HCT116 (cell line): ENCODE measurements at regions not wholly inside any gene's neighbourhood (a gene's known extent, or its start where the extent isn't known, plus 50 kb on each side); places are given as distances from the start of the nearest gene placed in this dataset.

Source experiments
- ATAC-seq: fragments of 200-7000 bp; cut with Tn5 transposase; 2 replicates; pipeline ENCODE4 v1.9.1; 2020; ENCODE audit warnings: mild to moderate bottlenecking, moderate library complexity
- BruUV-seq: library from RNA; stranded (reverse); fragments of 400-500 nt; replicated peaks from 2 replicates; lab custom pipeline; 2021; lab: Mats Ljungman, UMichigan
- CTCF ChIA-PET: fragments of 300-600 bp; sonication (Branson Sonifier 250); formaldehyde crosslinking; loops from one replicate; lab custom pipeline; 2021; ENCODE audit warnings: antibody characterized with exemption; lab: Charles Lee
- POLR2A ChIA-PET: fragments of 300-600, 350-600 bp; sonication (Branson Sonifier 250); formaldehyde crosslinking; loops from one replicate; lab custom pipeline; 2021; ENCODE audit warnings: antibody characterized with exemption; lab: Charles Lee
- RAD21 ChIA-PET, 2 experiments: fragments of 300-600 bp; sonication (Branson Sonifier 250); formaldehyde crosslinking; loops; one replicate each; lab custom pipeline; 2023; ENCODE audit warnings: low total read pairs in 2 of 2; ENCODE audit not compliant: uncharacterized antibody in 2 of 2, unreplicated experiment in 2 of 2, low non-redundant PET in 1 of 2; lab: Charles Lee
- DNase-seq: peaks from one replicate; pipeline ENCODE4 v3.0.0-alpha.2; 2010; ENCODE audit warnings: low read depth, low spot score
- H2AFZ ChIP-seq: fragments of 200-600 bp; shearing (Covaris generic), sonication (generic); 2 replicates; pipeline ENCODE4 v1.6.1; 2017; ENCODE audit warnings: low read depth, mixed run types, mixed read lengths, antibody characterized with exemption, low read length; ENCODE audit not compliant: poor library complexity, severe bottlenecking
- H3K27ac ChIP-seq: 2 replicates; pipeline ENCODE4 v1.5.1; 2012; ENCODE audit warnings: low read depth, low read length
- H3K27me3 ChIP-seq: fragments of 200-600 bp; sonication (generic); 2 replicates; pipeline ENCODE4 v1.6.1; 2016; ENCODE audit warnings: mixed run types, low read length, mixed read lengths; ENCODE audit not compliant: insufficient read depth
- H3K36me3 ChIP-seq, 2 experiments: fragments of 200-500 bp in 1 of 2; fragments of 200-600 bp in 1 of 2; sonication (Bioruptor generic) in 1 of 2; sonication (generic) in 1 of 2; 2 replicates each; pipeline versions ENCODE4 v1.5.1 to v1.6.1; 2014 to 2016; ENCODE audit warnings: low read length in 2 of 2, inconsistent platforms in 1 of 2, mixed read lengths in 1 of 2, mixed run types in 1 of 2; ENCODE audit not compliant: insufficient read depth in 2 of 2, control insufficient read depth in 1 of 2
- H3K4me1 ChIP-seq, 2 experiments: fragments of 200-600 bp in 1 of 2; sonication (generic) in 1 of 2; 2 replicates each; pipeline versions ENCODE4 v1.5.1 to v1.6.1; 2012 to 2017; ENCODE audit warnings: low read length in 2 of 2, inconsistent platforms in 1 of 2, mild to moderate bottlenecking in 1 of 2, mixed read lengths in 1 of 2, mixed run types in 1 of 2, moderate library complexity in 1 of 2; ENCODE audit not compliant: insufficient read depth in 2 of 2, control insufficient read depth in 1 of 2
- H3K4me2 ChIP-seq: fragments of 200-600 bp; sonication (generic); 2 replicates; pipeline ENCODE4 v1.6.1; 2017; ENCODE audit warnings: mixed run types, low read length, mixed read lengths
- H3K4me3 ChIP-seq, 2 experiments: fragments of 200-600 bp in 1 of 2; sonication (generic) in 1 of 2; replicated peaks in 1 of 2; 2 replicates each; pipeline ENCODE4 v1.5.1; 2011 to 2016; ENCODE audit warnings: low read length in 2 of 2, control low read depth in 1 of 2, low read depth in 1 of 2, mild to moderate bottlenecking in 1 of 2, mixed read lengths in 1 of 2, mixed run types in 1 of 2
- H3K79me2 ChIP-seq: fragments of 200-600 bp; sonication (generic); 2 replicates; pipeline ENCODE4 v1.6.1; 2017; ENCODE audit warnings: mild to moderate bottlenecking, mixed run types, low read length, moderate library complexity, mixed read lengths; ENCODE audit not compliant: insufficient read depth
- H3K9ac ChIP-seq: fragments of 200-600 bp; sonication (generic); 2 replicates; pipeline ENCODE4 v1.6.1; 2016; ENCODE audit warnings: low read length, mixed read lengths
- H3K9me2 ChIP-seq: fragments of 200-600 bp; sonication (generic), shearing (Covaris generic); 2 replicates; pipeline ENCODE4 v1.6.1; 2017; ENCODE audit warnings: mixed run types, mild to moderate bottlenecking, moderate library complexity; ENCODE audit not compliant: insufficient read depth
- H3K9me3 ChIP-seq, 2 experiments: fragments of 200-500 bp in 1 of 2; fragments of 200-600 bp in 1 of 2; sonication (Bioruptor generic) in 1 of 2; sonication (generic) in 1 of 2; 2 replicates each; pipeline ENCODE4 v1.6.1; 2014 to 2017; ENCODE audit warnings: low read length in 2 of 2, mixed read lengths in 2 of 2, inconsistent platforms in 1 of 2, low read depth in 1 of 2, mild to moderate bottlenecking in 1 of 2, mixed run types in 1 of 2, moderate library complexity in 1 of 2; ENCODE audit not compliant: control insufficient read depth in 1 of 2, insufficient read depth in 1 of 2
- H4K20me1 ChIP-seq: fragments of 200-600 bp; sonication (generic), shearing (Covaris generic); 2 replicates; pipeline ENCODE4 v1.6.1; 2017; ENCODE audit warnings: mixed run types, mild to moderate bottlenecking, moderate library complexity; ENCODE audit not compliant: insufficient read depth
- ATF3 ChIP-seq: IDR thresholded peaks from 2 replicates; pipeline ENCODE4 v1.6.1; 2012
- CBX3 ChIP-seq: IDR thresholded peaks from 2 replicates; pipeline ENCODE4 v1.6.1; 2012; ENCODE audit warnings: low read depth
- CEBPB ChIP-seq: IDR thresholded peaks from 2 replicates; pipeline ENCODE4 v1.6.1; 2012; ENCODE audit warnings: low read depth
- CTCF ChIP-seq, 3 experiments: fragments of 200-600 bp in 1 of 3; sonication (generic) in 1 of 3; IDR thresholded peaks in 2 of 3; conservative IDR thresholded peaks in 1 of 3; 2 replicates each; pipeline ENCODE4 v1.5.1; 2012 to 2017; ENCODE audit warnings: low read depth in 2 of 3, low read length in 2 of 3, antibody characterized with exemption in 1 of 3, borderline replicate concordance in 1 of 3, control low read depth in 1 of 3, mild to moderate bottlenecking in 1 of 3, mixed read lengths in 1 of 3, mixed run types in 1 of 3, moderate library complexity in 1 of 3; ENCODE audit not compliant: insufficient read depth in 1 of 3
- EGR1 ChIP-seq: IDR thresholded peaks from 2 replicates; pipeline ENCODE4 v1.6.1; 2012; ENCODE audit warnings: low read depth
- ELF1 ChIP-seq: IDR thresholded peaks from 2 replicates; pipeline ENCODE4 v1.6.1; 2012; ENCODE audit warnings: low read depth, borderline replicate concordance
- EZH2 ChIP-seq: fragments of 200-600 bp; sonication (generic); IDR thresholded peaks from 2 replicates; pipeline ENCODE4 v1.6.1; 2017; ENCODE audit warnings: antibody characterized with exemption, mixed run types
- FOSL1 ChIP-seq: IDR thresholded peaks from 2 replicates; pipeline ENCODE4 v1.6.1; 2012; ENCODE audit warnings: low read depth
- POLR2A ChIP-seq: IDR thresholded peaks from 2 replicates; pipeline ENCODE4 v1.7.0; 2011; ENCODE audit warnings: borderline replicate concordance; ENCODE audit not compliant: insufficient read depth, insufficient read length; ENCODE audit errors: extremely low read depth
- POLR2AphosphoS5 ChIP-seq: IDR thresholded peaks from 2 replicates; pipeline ENCODE4 v1.6.1; 2011; ENCODE audit warnings: mild to moderate bottlenecking, low read depth, low read length, moderate library complexity
- RAD21 ChIP-seq: IDR thresholded peaks from 2 replicates; pipeline ENCODE4 v1.6.1; 2012; ENCODE audit warnings: low read depth, mild to moderate bottlenecking
- REST ChIP-seq: IDR thresholded peaks from 2 replicates; pipeline ENCODE4 v1.6.1; 2012; ENCODE audit warnings: low read depth
- SIN3A ChIP-seq: IDR thresholded peaks from 2 replicates; pipeline ENCODE4 v1.6.1; 2012; ENCODE audit warnings: low read depth
- SP1 ChIP-seq: IDR thresholded peaks from 2 replicates; pipeline ENCODE4 v1.6.1; 2012; ENCODE audit warnings: low read depth
- SRF ChIP-seq: IDR thresholded peaks from 2 replicates; pipeline ENCODE4 v1.6.1; 2012; ENCODE audit warnings: low read depth
- TCF7L2 ChIP-seq: IDR thresholded peaks from 2 replicates; pipeline ENCODE4 v1.7.0; 2011; ENCODE audit warnings: borderline replicate concordance, inconsistent platforms; ENCODE audit not compliant: insufficient read depth, insufficient read length; ENCODE audit errors: extremely low read depth
- YY1 ChIP-seq: IDR thresholded peaks from 2 replicates; pipeline ENCODE4 v1.6.1; 2011; ENCODE audit warnings: low read length, low read depth, moderate library complexity, mild to moderate bottlenecking; ENCODE audit not compliant: insufficient replicate concordance; ENCODE audit errors: extremely low read depth
- ZBTB33 ChIP-seq: IDR thresholded peaks from 2 replicates; pipeline ENCODE4 v1.6.1; 2011; ENCODE audit warnings: mild to moderate bottlenecking, low read length, moderate library complexity; ENCODE audit not compliant: insufficient replicate concordance; ENCODE audit errors: extremely low read depth
- ZFX ChIP-seq: fragments of 450-650 bp; IDR thresholded peaks from 2 replicates; pipeline ENCODE4 v1.6.1; 2017
- ZNF274 ChIP-seq: fragments of 200-500 bp; sonication (Bioruptor generic); IDR thresholded peaks from 2 replicates; pipeline ENCODE4 v1.6.1; 2014; ENCODE audit warnings: mild to moderate bottlenecking, low read depth, low read length, inconsistent platforms
- intact Hi-C: fragments of 100-400 bp; cut with micrococcal nuclease; formaldehyde crosslinking; loops from 2 replicates; pipeline ENCODE4 v1.10.0; 2022

GRCh38 chr4:164081371-164081770 lies 586.9 kb downstream of the TMA16 start:
- DNase-seq (no peak), ATAC-seq (no peak)
- Histone ChIP-seq H3K4me1 (no peaks in the 10 kb centered on the region), H3K4me3 (no peak overlapping the region), H3K27me3 (no peaks in the 10 kb centered on the region), H2AFZ (no peak overlapping the region), H3K79me2 (no peaks in the 10 kb centered on the region), H3K36me3 (no peaks in the 10 kb centered on the region), H3K27ac (no peak overlapping the region), H3K9ac (no peak overlapping the region), H3K4me2 (no peak overlapping the region), H4K20me1 (no peaks in the 10 kb centered on the region), H3K9me3 (no peaks in the 10 kb centered on the region), H3K9me2 (no peaks in the 10 kb centered on the region)
- no TSS peak for BruUV-seq
- ChIA-PET CTCF (no interaction called here), RAD21 (no interaction called here), POLR2A (no interaction called here)
- intact Hi-C loops: no loop called here
- TF ChIP-seq SIN3A (no peak), POLR2A (no peak), EGR1 (no peak), SRF (no peak), SP1 (no peak), ELF1 (no peak), CBX3 (no peak), TCF7L2 (no peak), POLR2AphosphoS5 (no peak), REST (no peak), ZNF274 (no peak), ZBTB33 (no peak), ATF3 (no peak), RAD21 (no peak), CTCF (IDR thresholded peaks at IDR 0.05 in 2 of 3, conservative IDR thresholded peaks at IDR 0.05 in 1 of 3; ENCODE audit: borderline replicate concordance in 1 of 3, insufficient read depth in 1 of 3, low read depth in 2 of 3, low read length in 2 of 3) (no peak), CEBPB (no peak), EZH2 (no peak), FOSL1 (no peak), ZFX (no peak), YY1 (no peak)
